Activated CD4-positive, alpha-beta memory T cell treated with anti-CD3 and anti-CD28 coated beads for 36 hours (primary cell): ENCODE measurements at regions not wholly inside any gene's neighbourhood (a gene's known extent, or its start where the extent isn't known, plus 50 kb on each side); places are given as distances from the start of the nearest gene placed in this dataset.

Source experiments
- CTCF ChIA-PET: fragments of 350-600 bp; sonication (Branson Sonifier 250); formaldehyde crosslinking; loops from one replicate; lab custom pipeline; 2021; ENCODE audit warnings: antibody characterized with exemption, inconsistent platforms; lab: Charles Lee
- POLR2A ChIA-PET: fragments of 350-600 bp; sonication (Branson Sonifier 250); formaldehyde crosslinking; loops from one replicate; lab custom pipeline; 2021; ENCODE audit warnings: antibody characterized with exemption; lab: Charles Lee
- DNase-seq: peaks from one replicate; pipeline ENCODE4 v3.0.0-alpha.2; 2020
- H3K27ac Mint-ChIP-seq: one replicate; pipeline ENCODE4 v1.8.0; 2021; ENCODE audit warnings: mixed read lengths
- H3K27me3 Mint-ChIP-seq: one replicate; pipeline ENCODE4 v1.8.0; 2021; ENCODE audit warnings: mixed read lengths
- H3K36me3 Mint-ChIP-seq: one replicate; pipeline ENCODE4 v1.8.0; 2021; ENCODE audit warnings: mixed read lengths
- H3K4me1 Mint-ChIP-seq: one replicate; pipeline ENCODE4 v1.8.0; 2021; ENCODE audit warnings: low read depth, mixed read lengths
- H3K4me3 Mint-ChIP-seq: one replicate; pipeline ENCODE4 v1.8.0; 2021; ENCODE audit warnings: mild to moderate bottlenecking, mixed read lengths
- H3K9me3 Mint-ChIP-seq: one replicate; pipeline ENCODE4 v1.8.0; 2021; ENCODE audit warnings: mixed read lengths
- intact Hi-C: fragments of 100-400 bp; cut with micrococcal nuclease; formaldehyde crosslinking; loops from one replicate; pipeline ENCODE4 v1.15.1; 2023

- intact Hi-C loops: no loop called here
- no peak overlapping the region for H3K4me3 Mint-ChIP-seq
- H3K27ac Mint-ChIP-seq: no peak overlapping the region
- POLR2A ChIA-PET: no interaction called here
- CTCF ChIA-PET: no interaction called here
- H3K27me3 Mint-ChIP-seq: no peaks in the 10 kb centered on the region
- no peaks in the 10 kb centered on the region for H3K9me3 Mint-ChIP-seq
- H3K4me1 Mint-ChIP-seq: no peaks in the 10 kb centered on the region
- no peak for DNase-seq
- no peaks in the 10 kb centered on the region for H3K36me3 Mint-ChIP-seq
Measured at GRCh38 chr1:106277786-106278185, 778.7 kb upstream of the PRMT6 start.

DNA sequence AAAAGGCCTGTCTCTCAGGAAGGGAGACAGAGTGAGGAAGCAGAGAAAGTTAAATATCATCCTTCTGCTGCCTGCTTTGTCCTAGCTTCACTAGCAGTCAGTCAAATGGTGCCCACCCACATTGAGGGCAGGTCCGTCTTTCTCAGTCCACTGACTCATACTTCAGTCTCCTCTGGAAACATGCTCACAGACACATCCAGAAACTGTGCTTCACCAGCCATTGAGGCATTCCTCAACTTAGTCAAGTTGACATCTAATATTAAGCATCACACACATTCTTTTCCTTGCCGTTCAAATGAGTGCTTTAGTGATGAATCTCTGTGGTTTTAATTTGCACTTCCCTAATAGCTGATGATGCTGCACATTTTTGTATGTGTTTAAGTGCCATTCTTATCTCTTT lies 777.8 kb upstream of the PRMT6 start:
- H3K4me3 Mint-ChIP-seq: no peak overlapping the region
- H3K9me3 Mint-ChIP-seq: no peaks in the 10 kb centered on the region
- no peak overlapping the region for H3K27ac Mint-ChIP-seq
- no peaks in the 10 kb centered on the region for H3K27me3 Mint-ChIP-seq
- POLR2A ChIA-PET: no interaction called here
- H3K36me3 Mint-ChIP-seq: no peaks in the 10 kb centered on the region
- CTCF ChIA-PET: no interaction called here
- DNase-seq: no peak
- intact Hi-C loops: no loop called here
- H3K4me1 Mint-ChIP-seq: no peaks in the 10 kb centered on the region

GRCh38 chr1:106289265-106289928 lies 767.1 kb upstream of the PRMT6 start:
- Mint-ChIP-seq H3K27ac (no peak overlapping the region), H3K4me1 (no peaks in the 10 kb centered on the region), H3K36me3 (no peaks in the 10 kb centered on the region), H3K9me3 (peaks cover 9% of the 10 kb centered on the region), H3K4me3 (no peak overlapping the region), H3K27me3 (no peaks in the 10 kb centered on the region)
- intact Hi-C loops: no loop called here
- ChIA-PET CTCF (no interaction called here), POLR2A (no interaction called here)
- DNase-seq: no peak

- no peaks in the 10 kb centered on the region for H3K27me3 Mint-ChIP-seq
- H3K27ac Mint-ChIP-seq: no peak overlapping the region
- POLR2A ChIA-PET: no interaction called here
- DNase-seq: no peak
- intact Hi-C loops: no loop called here
- H3K4me1 Mint-ChIP-seq: no peaks in the 10 kb centered on the region
- no peaks in the 10 kb centered on the region for H3K36me3 Mint-ChIP-seq
- peaks cover 5% of the 10 kb centered on the region for H3K9me3 Mint-ChIP-seq
- H3K4me3 Mint-ChIP-seq: no peak overlapping the region
- CTCF ChIA-PET: no interaction called here
Measured at GRCh38 chr1:106290805-106291501, 765.5 kb upstream of the PRMT6 start.

GRCh38 chr1:106292130-106292529 lies 764.3 kb upstream of the PRMT6 start:
- DNase-seq: no peak
- intact Hi-C loops: no loop called here
- Mint-ChIP-seq H3K36me3 (no peaks in the 10 kb centered on the region), H3K4me3 (no peak overlapping the region), H3K27ac (no peak overlapping the region), H3K4me1 (no peaks in the 10 kb centered on the region), H3K9me3 (peaks cover 6% of the 10 kb centered on the region), H3K27me3 (no peaks in the 10 kb centered on the region)
- CTCF ChIA-PET: no interaction called here
- POLR2A ChIA-PET: no interaction called here

- H3K27ac Mint-ChIP-seq: no peak overlapping the region
- H3K27me3 Mint-ChIP-seq: no peaks in the 10 kb centered on the region
- H3K9me3 Mint-ChIP-seq: peaks cover 13% of the 10 kb centered on the region
- no peaks in the 10 kb centered on the region for H3K4me1 Mint-ChIP-seq
- no peaks in the 10 kb centered on the region for H3K36me3 Mint-ChIP-seq
- no peak for DNase-seq
- CTCF ChIA-PET: no interaction called here
- H3K4me3 Mint-ChIP-seq: no peak overlapping the region
- intact Hi-C loops: no loop called here
- POLR2A ChIA-PET: no interaction called here
Measured at GRCh38 chr1:106296431-106296830, 760.0 kb upstream of the PRMT6 start.

GRCh38 chr1:106304106-106304505 lies 752.4 kb upstream of the PRMT6 start:
- Mint-ChIP-seq H3K27ac (no peak overlapping the region), H3K27me3 (no peaks in the 10 kb centered on the region), H3K4me3 (no peak overlapping the region), H3K4me1 (no peaks in the 10 kb centered on the region), H3K9me3 (peaks cover 27% of the 10 kb centered on the region), H3K36me3 (no peaks in the 10 kb centered on the region)
- intact Hi-C loops: no loop called here
- CTCF ChIA-PET: interaction anchor here (0.6 kb wide), 1 partner anchor 10 kb away, joined by 3 read pairs; no protein-coding TSS in a partner anchor
- DNase-seq: no peak
- POLR2A ChIA-PET: no interaction called here

DNA sequence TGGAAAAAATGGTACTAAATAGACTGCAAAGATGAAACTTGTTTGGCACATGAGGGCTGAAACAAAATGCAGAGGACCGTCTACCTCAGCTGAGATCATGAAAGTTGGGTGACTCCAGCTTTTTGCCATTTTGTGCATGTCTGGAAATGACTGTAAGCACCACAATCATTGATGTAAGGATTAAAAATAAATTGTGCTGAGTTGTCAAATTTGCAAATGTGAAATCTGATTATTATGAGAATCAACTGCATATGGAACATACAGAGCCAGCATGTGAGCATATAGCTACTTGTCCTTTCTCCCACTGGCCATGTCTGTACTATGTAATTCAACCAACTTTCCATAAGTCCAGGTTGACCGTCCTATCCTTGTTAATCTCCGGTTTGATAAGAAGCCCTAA lies 736.9 kb upstream of the PRMT6 start:
- POLR2A ChIA-PET: no interaction called here

GRCh38 chr1:106325600-106325999 lies 730.9 kb upstream of the PRMT6 start:
- intact Hi-C loops: no loop called here
- Mint-ChIP-seq H3K27ac (no peak overlapping the region), H3K4me3 (no peak overlapping the region), H3K4me1 (no peaks in the 10 kb centered on the region), H3K27me3 (no peaks in the 10 kb centered on the region), H3K9me3 (peaks cover 13% of the 10 kb centered on the region), H3K36me3 (no peaks in the 10 kb centered on the region)
- ChIA-PET POLR2A (no interaction called here), CTCF (no interaction called here)
- DNase-seq: no peak

More for the DNA sequence above, 736.9 kb upstream of the PRMT6 start:
- intact Hi-C loops: no loop called here
- Mint-ChIP-seq H3K4me3 (no peak overlapping the region), H3K4me1 (no peaks in the 10 kb centered on the region), H3K27ac (no peak overlapping the region), H3K27me3 (no peaks in the 10 kb centered on the region), H3K36me3 (no peaks in the 10 kb centered on the region), H3K9me3 (peaks cover 11% of the 10 kb centered on the region)
- CTCF ChIA-PET: no interaction called here
- no peak for DNase-seq

- Mint-ChIP-seq H3K27me3 (no peaks in the 10 kb centered on the region), H3K36me3 (no peaks in the 10 kb centered on the region), H3K4me1 (no peaks in the 10 kb centered on the region), H3K4me3 (no peak overlapping the region), H3K27ac (no peak overlapping the region), H3K9me3 (peaks cover 12% of the 10 kb centered on the region)
- intact Hi-C loops: no loop called here
- POLR2A ChIA-PET: no interaction called here
- no peak for DNase-seq
- CTCF ChIA-PET: no interaction called here
Measured at GRCh38 chr1:106344494-106344893, 712.0 kb upstream of the PRMT6 start.

- Mint-ChIP-seq H3K9me3 (peaks cover 50% of the 10 kb centered on the region), H3K27me3 (no peaks in the 10 kb centered on the region), H3K36me3 (no peaks in the 10 kb centered on the region), H3K27ac (no peak overlapping the region), H3K4me3 (no peak overlapping the region), H3K4me1 (no peaks in the 10 kb centered on the region)
- ChIA-PET POLR2A (no interaction called here), CTCF (no interaction called here)
- intact Hi-C loops: no loop called here
- no peak for DNase-seq
Measured at GRCh38 chr1:106360252-106360651, 696.2 kb upstream of the PRMT6 start.

DNA sequence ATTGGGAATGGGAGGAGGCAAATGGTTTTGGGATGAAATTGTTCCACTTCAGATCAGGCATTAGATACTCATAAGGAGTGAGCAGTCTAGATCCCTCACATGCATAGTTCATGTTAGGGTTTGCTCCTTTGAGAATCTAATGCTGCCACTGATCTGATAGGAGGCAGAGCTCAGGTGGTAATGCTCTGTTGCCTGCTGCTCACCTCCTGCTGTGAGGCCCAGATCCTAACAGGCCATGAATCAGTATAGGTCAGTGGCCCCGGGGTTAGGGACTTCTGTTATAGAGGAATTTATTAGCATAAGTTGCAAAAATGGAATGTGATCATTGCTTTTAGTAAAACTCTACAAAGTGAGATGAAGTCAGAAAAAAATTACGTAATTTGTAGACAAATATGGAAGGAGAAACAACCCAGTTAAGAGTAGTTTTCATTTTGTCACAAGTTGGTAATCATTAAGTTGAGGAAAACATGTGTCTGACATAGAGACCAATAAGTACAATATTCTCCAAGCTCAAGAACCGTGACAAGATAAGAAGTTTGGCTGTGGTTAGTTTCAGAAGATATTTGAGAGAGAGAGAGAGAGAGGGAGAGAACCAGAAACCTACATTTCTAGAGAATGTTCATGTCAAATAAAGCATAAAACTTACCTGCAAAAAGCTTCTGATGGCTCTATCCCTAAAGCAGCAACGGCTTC lies 689.7 kb upstream of the PRMT6 start:
- ChIA-PET POLR2A (no interaction called here), CTCF (no interaction called here)
- Mint-ChIP-seq H3K9me3 (peaks cover 9% of the 10 kb centered on the region), H3K27ac (no peak overlapping the region), H3K36me3 (no peaks in the 10 kb centered on the region), H3K4me1 (no peaks in the 10 kb centered on the region), H3K4me3 (no peak overlapping the region), H3K27me3 (no peaks in the 10 kb centered on the region)
- intact Hi-C loops: no loop called here
- no peak for DNase-seq
